BJ (cell line): ENCODE measurements at regions not wholly inside any gene's neighbourhood (a gene's known extent, or its start where the extent isn't known, plus 50 kb on each side); places are given as distances from the start of the nearest gene placed in this dataset.

Experiments
- CTCF ChIA-PET: fragments of 350-600 bp; formaldehyde crosslinking; extraction: SDS; loops from one replicate; lab custom pipeline; 2021; ENCODE audit warnings: antibody characterized with exemption, inconsistent platforms; lab: Yijun Ruan, JAX
- POLR2A ChIA-PET: fragments of 300-600 bp; sonication (Branson Sonifier 250); formaldehyde crosslinking; extraction: SDS; loops from one replicate; lab custom pipeline; 2021; ENCODE audit warnings: antibody characterized with exemption; lab: Charles Lee
- DNase-seq: peaks from one replicate; pipeline ENCODE4 v3.0.0-alpha.2; 2011; ENCODE audit warnings: low read depth
- H3K27me3 ChIP-seq: 2 replicates; pipeline ENCODE4 v1.6.0; 2011; ENCODE audit warnings: low read length; ENCODE audit not compliant: control insufficient read depth, insufficient read depth
- H3K36me3 ChIP-seq: 2 replicates; pipeline ENCODE4 v1.5.1; 2011; ENCODE audit warnings: low read length; ENCODE audit not compliant: control insufficient read depth, insufficient read depth
- H3K4me3 ChIP-seq: 2 replicates; pipeline ENCODE4 v1.5.1; 2011; ENCODE audit warnings: low read depth, mild to moderate bottlenecking, control low read depth, low read length
- CTCF ChIP-seq: IDR thresholded peaks from 2 replicates; pipeline ENCODE4 v1.5.1; 2011; ENCODE audit warnings: low read depth, mild to moderate bottlenecking, control low read depth, inconsistent platforms, low read length, moderate library complexity; ENCODE audit not compliant: insufficient read depth

DNA sequence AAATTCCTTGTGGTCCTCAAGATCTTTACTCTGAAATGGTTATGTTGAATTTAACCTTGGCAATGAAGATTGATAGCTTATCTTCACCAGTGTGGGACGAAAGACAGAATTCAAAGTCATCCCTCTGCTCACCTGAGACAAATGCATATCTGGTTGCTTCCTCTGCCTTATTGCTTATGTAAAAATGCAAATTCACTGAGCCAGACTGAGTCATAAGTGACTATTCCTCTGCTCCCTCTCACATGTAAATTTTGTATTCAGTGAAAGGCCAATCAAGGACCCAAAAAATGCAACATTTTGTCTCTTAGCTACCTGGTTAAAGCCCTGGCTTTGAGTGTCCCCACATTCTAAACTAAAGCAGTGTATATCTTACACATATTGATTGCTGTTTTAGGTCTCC lies 593.1 kb upstream of the GJE1 start:
- no peak for TF ChIP-seq CTCF
- ChIA-PET POLR2A (no interaction called here), CTCF (no interaction called here)
- Histone ChIP-seq H3K36me3 (no peaks in the 10 kb centered on the region), H3K27me3 (no peaks in the 10 kb centered on the region), H3K4me3 (no peak overlapping the region)
- no peak for DNase-seq

DNA sequence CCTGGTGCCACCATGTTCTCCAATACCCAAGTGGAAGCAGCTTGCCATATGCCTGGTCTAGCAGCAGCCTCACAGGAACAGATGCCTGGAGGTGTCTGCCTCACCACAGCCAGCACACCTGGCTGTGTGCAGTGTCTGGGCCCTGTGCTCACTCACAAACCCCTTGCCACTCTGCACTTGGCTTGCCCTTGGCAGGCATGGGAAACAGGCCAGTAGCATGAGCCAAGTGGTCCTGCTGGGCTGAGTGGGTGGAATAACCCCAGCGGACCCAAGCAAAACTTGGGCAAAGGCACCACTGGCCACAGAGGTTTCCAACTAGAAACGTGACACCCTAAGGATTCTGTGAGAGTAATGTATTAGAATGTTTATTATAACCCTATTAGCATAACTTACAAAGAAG lies 600.5 kb upstream of the GJE1 start:
- ChIA-PET CTCF (no interaction called here), POLR2A (no interaction called here)
- TF ChIP-seq CTCF = no peak
- H3K36me3 ChIP-seq = no peaks in the 10 kb centered on the region
- H3K27me3 ChIP-seq = no peaks in the 10 kb centered on the region
- no peak for DNase-seq
- no peak overlapping the region for H3K4me3 ChIP-seq

- Histone ChIP-seq H3K4me3 (no peak overlapping the region), H3K27me3 (no peaks in the 10 kb centered on the region), H3K36me3 (no peaks in the 10 kb centered on the region)
- CTCF ChIA-PET = no interaction called here
- no peak for TF ChIP-seq CTCF
- DNase-seq = no peak
- POLR2A ChIA-PET = no interaction called here
Measured at GRCh38 chr6:141531040-141531439, 601.7 kb upstream of the GJE1 start.

DNA sequence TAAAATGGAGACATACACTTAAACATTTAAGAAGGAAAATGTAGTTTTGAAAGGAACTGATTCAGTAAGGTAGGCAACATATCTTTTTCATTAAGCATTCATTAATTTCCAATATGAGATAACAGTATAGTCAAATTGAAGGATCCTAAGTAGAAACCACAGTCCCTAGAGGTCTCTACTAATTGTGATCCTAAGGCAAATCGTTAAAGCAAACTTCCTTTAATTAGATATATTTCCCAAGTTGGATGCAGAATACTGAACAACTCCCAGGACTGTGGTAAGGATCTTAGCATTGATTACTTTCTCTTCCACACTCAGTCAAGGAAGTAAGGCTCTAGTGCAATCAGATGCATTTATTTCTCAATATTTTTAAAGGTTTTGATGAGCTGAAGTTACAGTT lies 604.1 kb upstream of the GJE1 start:
- Histone ChIP-seq H3K27me3 (no peaks in the 10 kb centered on the region), H3K4me3 (no peak overlapping the region), H3K36me3 (no peaks in the 10 kb centered on the region)
- DNase-seq = no peak
- ChIA-PET POLR2A (no interaction called here), CTCF (no interaction called here)
- no peak for TF ChIP-seq CTCF

DNA sequence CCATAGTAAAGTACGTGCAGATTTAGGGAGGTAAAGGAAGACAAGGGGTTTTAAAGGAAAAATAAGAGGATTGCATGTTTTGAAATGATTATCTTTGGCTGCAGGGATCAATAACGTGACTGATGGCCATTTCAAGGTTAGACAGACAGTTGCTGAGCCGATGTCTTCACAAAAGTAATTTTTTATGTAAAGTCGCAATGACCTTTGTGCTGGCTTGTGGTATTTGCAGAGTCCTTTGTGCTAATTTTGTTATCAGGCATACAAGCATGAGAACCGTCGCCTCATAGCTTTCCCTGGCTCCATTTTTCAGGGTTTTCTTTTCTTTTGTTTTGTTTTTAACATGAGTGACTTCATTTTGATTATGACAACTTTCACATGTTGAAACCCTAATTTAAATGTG lies 605.7 kb upstream of the GJE1 start:
- DNase-seq = no peak
- Histone ChIP-seq H3K4me3 (no peak overlapping the region), H3K27me3 (no peaks in the 10 kb centered on the region), H3K36me3 (no peaks in the 10 kb centered on the region)
- no peak for TF ChIP-seq CTCF
- POLR2A ChIA-PET = no interaction called here
- CTCF ChIA-PET = no interaction called here

DNA sequence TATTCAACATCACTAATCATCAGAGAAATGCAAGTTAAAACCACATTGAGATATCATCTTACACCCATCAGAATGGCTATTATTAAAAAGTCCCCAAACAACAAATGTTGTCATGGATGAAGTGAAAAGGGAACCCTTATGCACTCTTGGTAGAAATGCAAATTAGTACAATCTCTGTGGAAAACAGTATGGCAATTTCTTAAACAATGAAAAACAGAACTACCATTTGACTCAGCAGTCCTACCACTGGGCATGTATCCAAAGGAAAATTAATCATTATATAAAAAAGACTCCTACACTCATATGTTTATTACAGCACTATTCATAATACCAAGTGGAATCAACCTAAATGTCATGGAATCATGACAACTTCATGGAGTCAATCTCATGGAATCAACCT lies 611.3 kb upstream of the GJE1 start:
- Histone ChIP-seq H3K27me3 (no peaks in the 10 kb centered on the region), H3K4me3 (no peak overlapping the region), H3K36me3 (no peaks in the 10 kb centered on the region)
- POLR2A ChIA-PET = no interaction called here
- no peak for TF ChIP-seq CTCF
- no peak for DNase-seq
- CTCF ChIA-PET = no interaction called here
